ENCODE measurements at regions not wholly inside any gene's neighbourhood (a gene's known extent, or its start where the extent isn't known, plus 50 kb on each side); places are given as distances from the start of the nearest gene placed in this dataset.

GRCh38 chr13:104715111-104715510 lies 1648.9 kb upstream of the SLC10A2 start:
- no peak for TF ChIP-seq CTCF (conservative IDR thresholded peaks at IDR 0.05 in 1 of 2, IDR thresholded peaks at IDR 0.05 in 1 of 2; ENCODE audit: low read depth in 1 of 2, low read length in 2 of 2)
- no peak for TF ChIP-seq EZH2 (IDR thresholded peaks at IDR 0.05; ENCODE audit: low read length, missing control alignments)
